GM23338 (cell line): ENCODE measurements at regions not wholly inside any gene's neighbourhood (a gene's known extent, or its start where the extent isn't known, plus 50 kb on each side); places are given as distances from the start of the nearest gene placed in this dataset.

Source experiments
- ATAC-seq: fragments of 200-7000 bp; cut with Tn5 transposase; 3 replicates; pipeline ENCODE4 v1.9.1; 2020
- DNase-seq: peaks from one replicate; pipeline ENCODE4 v3.0.0-alpha.2; 2015; ENCODE audit warnings: low spot score
- H2AFZ ChIP-seq: fragments of 200-600 bp; sonication (generic); 2 replicates; pipeline ENCODE4 v1.8.0; 2016; ENCODE audit warnings: antibody characterized with exemption, mild to moderate bottlenecking, moderate library complexity
- H3F3A ChIP-seq: fragments of 200-600 bp; sonication (generic); replicated peaks from 2 replicates; pipeline ENCODE4 v1.8.0; 2017; ENCODE audit warnings: antibody characterized with exemption, mixed run types, low read depth
- H3K27ac ChIP-seq: fragments of 200-600 bp; sonication (generic); 2 replicates; pipeline ENCODE4 v1.6.1; 2016; ENCODE audit warnings: low read depth
- H3K27me3 ChIP-seq: fragments of 200-600 bp; sonication (generic); 2 replicates; pipeline ENCODE4 v1.8.0; 2016; ENCODE audit warnings: mild to moderate bottlenecking, mixed run types, moderate library complexity; ENCODE audit not compliant: insufficient read depth
- H3K36me3 ChIP-seq: fragments of 200-600 bp; sonication (generic); 2 replicates; pipeline ENCODE4 v1.8.0; 2016; ENCODE audit warnings: mild to moderate bottlenecking; ENCODE audit not compliant: insufficient read depth
- H3K4me1 ChIP-seq: fragments of 200-600 bp; sonication (generic); 2 replicates; pipeline ENCODE4 v1.8.0; 2016; ENCODE audit warnings: mild to moderate bottlenecking, moderate library complexity; ENCODE audit not compliant: insufficient read depth
- H3K4me2 ChIP-seq: fragments of 200-600 bp; sonication (generic); 2 replicates; pipeline ENCODE4 v1.7.1; 2017; ENCODE audit warnings: mixed run types
- H3K4me3 ChIP-seq: fragments of 200-600 bp; sonication (generic); 2 replicates; pipeline ENCODE4 v1.6.1; 2016; ENCODE audit warnings: mixed run types
- H3K79me2 ChIP-seq: fragments of 200-600 bp; sonication (generic); replicated peaks from 2 replicates; pipeline ENCODE4 v1.8.0; 2017; ENCODE audit warnings: mild to moderate bottlenecking; ENCODE audit not compliant: insufficient read depth
- H3K9me2 ChIP-seq: fragments of 200-600 bp; sonication (generic); 2 replicates; pipeline ENCODE4 v1.8.0; 2017; ENCODE audit not compliant: insufficient read depth
- H4K20me1 ChIP-seq: fragments of 200-600 bp; sonication (generic); replicated peaks from 2 replicates; pipeline ENCODE4 v1.8.0; 2017; ENCODE audit warnings: mild to moderate bottlenecking; ENCODE audit not compliant: insufficient read depth
- H3K27ac Mint-ChIP-seq: 2 replicates; pipeline ENCODE4 v1.8.0; 2020; ENCODE audit warnings: inconsistent platforms, mild to moderate bottlenecking, moderate library complexity, mixed read lengths
- H3K27me3 Mint-ChIP-seq: 3 replicates; pipeline ENCODE4 v1.8.0; 2022; ENCODE audit warnings: low read depth, mild to moderate bottlenecking, moderate library complexity, mixed read lengths, inconsistent platforms; ENCODE audit not compliant: insufficient read depth, poor library complexity
- H3K36me3 Mint-ChIP-seq: 3 replicates; pipeline ENCODE4 v1.8.0; 2021; ENCODE audit warnings: low read depth, mild to moderate bottlenecking, inconsistent platforms, moderate library complexity, mixed read lengths
- H3K4me1 Mint-ChIP-seq: 3 replicates; pipeline ENCODE4 v1.8.0; 2020; ENCODE audit warnings: mild to moderate bottlenecking, inconsistent platforms, mixed read lengths
- H3K4me3 Mint-ChIP-seq: 3 replicates; pipeline ENCODE4 v1.8.0; 2021; ENCODE audit warnings: moderate library complexity, mild to moderate bottlenecking, inconsistent platforms, mixed read lengths
- H3K9me3 Mint-ChIP-seq: 3 replicates; pipeline ENCODE4 v1.8.0; 2020; ENCODE audit warnings: moderate library complexity, mild to moderate bottlenecking, inconsistent platforms, mixed read lengths
- CTCF ChIP-seq, 2 experiments: fragments of 200-600 bp in 1 of 2; sonication (generic) in 1 of 2; conservative IDR thresholded peaks; 2 replicates each; pipeline versions ENCODE4 v1.5.1 to v1.6.1; 2016 to 2017; ENCODE audit warnings: antibody characterized with exemption in 2 of 2, low read depth in 2 of 2, mild to moderate bottlenecking in 2 of 2, moderate library complexity in 1 of 2
- EZH2phosphoT487 ChIP-seq: fragments of 200-600 bp; sonication (generic); IDR thresholded peaks from one replicate; pipeline ENCODE4 v1.8.1; 2018; ENCODE audit warnings: antibody characterized with exemption; ENCODE audit not compliant: unreplicated experiment
- NANOG ChIP-seq: IDR thresholded peaks from 2 replicates; pipeline ENCODE4 v1.6.1; 2016; ENCODE audit warnings: antibody characterized with exemption, borderline replicate concordance
- POLR2AphosphoS5 ChIP-seq: IDR thresholded peaks from 2 replicates; pipeline ENCODE4 v1.6.1; 2016; ENCODE audit warnings: antibody characterized with exemption, low read depth
- ZNF114 ChIP-seq: fragments of 250-450 bp; sonication (Bioruptor Pico); IDR thresholded peaks from 2 replicates; pipeline ENCODE4 v1.5.0; 2020; ENCODE audit warnings: mild to moderate bottlenecking, moderate library complexity
- ZNF462 ChIP-seq: fragments of 250-450 bp; sonication (Bioruptor Pico); IDR thresholded peaks from 2 replicates; pipeline ENCODE4 v1.5.0; 2020; ENCODE audit warnings: mild to moderate bottlenecking, moderate library complexity
- TF ChIP-seq, protein P1 (sequence below): IDR thresholded peaks from 2 replicates; pipeline ENCODE4 v1.6.1; 2016; ENCODE audit warnings: antibody characterized with exemption

GRCh38 chr5:15021266-15022046, 149.9 kb upstream of the ANKH start:
- Histone ChIP-seq H3K4me1 (peaks cover 7% of the 10 kb centered on the region; the same call in 1 of the 2 replicates), H3K9me2 (no peaks in the 10 kb centered on the region), H3F3A (no peaks in the 10 kb centered on the region), H2AFZ (peak overlapping the region; percentile 86), H3K79me2 (no peaks in the 10 kb centered on the region), H3K27me3 (peaks cover 4% of the 10 kb centered on the region; the same call in 1 of the 2 replicates), H3K4me2 (no peak overlapping the region), H4K20me1 (no peaks in the 10 kb centered on the region), H3K36me3 (no peaks in the 10 kb centered on the region), H3K4me3 (no peak overlapping the region), H3K27ac (no peak overlapping the region)
- Mint-ChIP-seq H3K4me1 (peaks cover 8% of the 10 kb centered on the region; the same call in 2 of the 3 replicates), H3K4me3 (no peak overlapping the region), H3K36me3 (peaks cover 7% of the 10 kb centered on the region), H3K9me3 (peaks cover 7% of the 10 kb centered on the region; the same call in 2 of the 3 replicates), H3K27me3 (peaks cover 19% of the 10 kb centered on the region), H3K27ac (no peak overlapping the region)
- no peak for TF ChIP-seq CTCF (conservative IDR thresholded peaks at IDR 0.05; ENCODE audit: low read depth in 2 of 2)
- no peak for TF ChIP-seq EZH2phosphoT487
- TF ChIP-seq, protein P1, sequence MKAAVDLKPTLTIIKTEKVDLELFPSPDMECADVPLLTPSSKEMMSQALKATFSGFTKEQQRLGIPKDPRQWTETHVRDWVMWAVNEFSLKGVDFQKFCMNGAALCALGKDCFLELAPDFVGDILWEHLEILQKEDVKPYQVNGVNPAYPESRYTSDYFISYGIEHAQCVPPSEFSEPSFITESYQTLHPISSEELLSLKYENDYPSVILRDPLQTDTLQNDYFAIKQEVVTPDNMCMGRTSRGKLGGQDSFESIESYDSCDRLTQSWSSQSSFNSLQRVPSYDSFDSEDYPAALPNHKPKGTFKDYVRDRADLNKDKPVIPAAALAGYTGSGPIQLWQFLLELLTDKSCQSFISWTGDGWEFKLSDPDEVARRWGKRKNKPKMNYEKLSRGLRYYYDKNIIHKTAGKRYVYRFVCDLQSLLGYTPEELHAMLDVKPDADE = no peak
- no peak for TF ChIP-seq NANOG
- TF ChIP-seq POLR2AphosphoS5 = no peak
- no peak for TF ChIP-seq ZNF462 (CRISPR knock-in tag)
- no peak for TF ChIP-seq ZNF114 (CRISPR knock-in tag)
- ATAC-seq (no peak), DNase-seq (no peak)
